Ascending aorta (tissue), 2 donors: ENCODE measurements at regions not wholly inside any gene's neighbourhood (a gene's known extent, or its start where the extent isn't known, plus 50 kb on each side); places are given as distances from the start of the nearest gene placed in this dataset.

Source experiments
- DNase-seq, 2 donors: peaks; one replicate each; pipeline ENCODE4 v3.0.0-alpha.2; 2019; ENCODE audit warnings: low spot score in 2 of 2
- H3K27ac ChIP-seq, 2 donors: fragments of 200-600 bp; sonication (generic); one replicate each; pipeline ENCODE4 v1.5.1; 2016 to 2017; ENCODE audit warnings: mild to moderate bottlenecking in 1 of 2
- H3K27me3 ChIP-seq: fragments of 200-600 bp; sonication (generic); one replicate; pipeline ENCODE4 v1.5.1; 2017
- H3K36me3 ChIP-seq, 2 donors: fragments of 200-600 bp; sonication (generic); one replicate each; pipeline ENCODE4 v1.5.1; 2016
- H3K4me1 ChIP-seq, 2 donors: fragments of 200-600 bp; sonication (generic); one replicate each; pipeline ENCODE4 v1.5.1; 2016 to 2017; ENCODE audit warnings: mild to moderate bottlenecking in 1 of 2
- H3K4me3 ChIP-seq, 2 donors: fragments of 200-600 bp; sonication (generic); one replicate each; pipeline ENCODE4 v1.5.1; 2016 to 2017; ENCODE audit warnings: mild to moderate bottlenecking in 1 of 2
- H3K9me3 ChIP-seq, 2 donors: fragments of 200-600 bp; sonication (generic); one replicate each; pipeline ENCODE4 v1.5.1; 2016
- CTCF ChIP-seq, 3 experiments: fragments of 200-600 bp in 2 of 3; fragments of 450-650 bp in 1 of 3; sonication (generic) in 2 of 3; IDR thresholded peaks; one replicate each; pipeline ENCODE4 v1.5.1; 2016 to 2019; ENCODE audit warnings: antibody characterized with exemption in 3 of 3, mild to moderate bottlenecking in 1 of 3, moderate library complexity in 1 of 3
- intact Hi-C: fragments of 100-400 bp; cut with DNase I; formaldehyde crosslinking; loops from one replicate; pipeline ENCODE4 v1.15.1; 2023

GRCh38 chr5:1997640-1998347, 115.1 kb upstream of the IRX4 start:
- H3K27ac ChIP-seq = no peak overlapping the region
- H3K36me3 ChIP-seq = no peaks in the 10 kb centered on the region
- no peaks in the 10 kb centered on the region for H3K4me1 ChIP-seq
- H3K9me3 ChIP-seq = no peaks in the 10 kb centered on the region
- no peak for DNase-seq
- intact Hi-C loops = no loop called here
- H3K4me3 ChIP-seq = no peak overlapping the region
- H3K27me3 ChIP-seq = no peaks in the 10 kb centered on the region
- TF ChIP-seq CTCF (IDR thresholded peaks at IDR 0.05) = no peak

GRCh38 chr5:1995491-1995890, 112.8 kb upstream of the IRX4 start:
- no peak for TF ChIP-seq CTCF (IDR thresholded peaks at IDR 0.05)
- DNase-seq = no peak
- intact Hi-C loops = no loop called here
- H3K4me1 ChIP-seq = no peaks in the 10 kb centered on the region
- no peak overlapping the region for H3K4me3 ChIP-seq
- no peaks in the 10 kb centered on the region for H3K27me3 ChIP-seq
- no peaks in the 10 kb centered on the region for H3K36me3 ChIP-seq
- no peak overlapping the region for H3K27ac ChIP-seq
- peaks cover 0 to 3% of the 10 kb centered on the region in 2 donors for H3K9me3 ChIP-seq

GRCh38 chr5:1987471-1987870, 104.7 kb upstream of the IRX4 start:
- no peaks in the 10 kb centered on the region for H3K4me1 ChIP-seq

GRCh38 chr5:1985781-1986180, 103.1 kb upstream of the IRX4 start:
- H3K27me3 ChIP-seq = no peaks in the 10 kb centered on the region
- TF ChIP-seq CTCF (IDR thresholded peaks at IDR 0.05) = no peak
- no peak overlapping the region for H3K4me3 ChIP-seq
- no peak for DNase-seq
- H3K9me3 ChIP-seq = no peaks in the 10 kb centered on the region
- no peaks in the 10 kb centered on the region for H3K4me1 ChIP-seq
- intact Hi-C loops = no loop called here
- no peak overlapping the region for H3K27ac ChIP-seq
- H3K36me3 ChIP-seq = no peaks in the 10 kb centered on the region

More at GRCh38 chr5:1987471-1987870, 104.7 kb upstream of the IRX4 start:
- Histone ChIP-seq H3K4me3 (no peak overlapping the region), H3K27ac (no peak overlapping the region), H3K9me3 (peaks cover 0 to 3% of the 10 kb centered on the region in 2 donors), H3K36me3 (no peaks in the 10 kb centered on the region), H3K27me3 (no peaks in the 10 kb centered on the region)
- no peak for DNase-seq
- intact Hi-C loops = no loop called here
- no peak for TF ChIP-seq CTCF (IDR thresholded peaks at IDR 0.05)

- no peak for DNase-seq
- Histone ChIP-seq H3K27me3 (no peaks in the 10 kb centered on the region), H3K9me3 (no peaks in the 10 kb centered on the region), H3K4me3 (no peak overlapping the region), H3K36me3 (no peaks in the 10 kb centered on the region), H3K4me1 (no peaks in the 10 kb centered on the region), H3K27ac (no peak overlapping the region)
- intact Hi-C loops = no loop called here
- TF ChIP-seq CTCF (IDR thresholded peaks at IDR 0.05) = no peak
Observed at GRCh38 chr5:1983919-1984695, 101.4 kb upstream of the IRX4 start.
